Right cardiac atrium (tissue), 5 donors: ENCODE measurements at regions not wholly inside any gene's neighbourhood (a gene's known extent, or its start where the extent isn't known, plus 50 kb on each side); places are given as distances from the start of the nearest gene placed in this dataset.

Experiments used
- ATAC-seq, 2 donors: fragments of 200-7000 bp; cut with Tn5 transposase; one replicate each; pipeline versions ENCODE4 v1.8.0 to v1.9.1; 2020; ENCODE audit warnings: moderate library complexity in 2 of 2, mild to moderate bottlenecking in 1 of 2
- DNase-seq, 3 donors: peaks; one replicate each; pipeline ENCODE4 v3.0.0-alpha.2; 2020
- H3K27ac ChIP-seq: one replicate; pipeline ENCODE4 v1.5.1; 2013; ENCODE audit warnings: mild to moderate bottlenecking, low read length, control low read depth, moderate library complexity
- H3K27me3 ChIP-seq: one replicate; pipeline ENCODE4 v1.6.1; 2013; ENCODE audit not compliant: control insufficient read depth, insufficient read depth
- H3K4me1 ChIP-seq: one replicate; pipeline ENCODE4 v1.6.1; 2013; ENCODE audit warnings: low read length; ENCODE audit not compliant: control insufficient read depth, insufficient read depth
- H3K4me3 ChIP-seq: one replicate; pipeline ENCODE4 v1.5.1; 2013; ENCODE audit warnings: low read length, control low read depth
- H3K9me3 ChIP-seq: one replicate; pipeline ENCODE4 v1.6.1; 2013; ENCODE audit warnings: low read length; ENCODE audit not compliant: control insufficient read depth
- WGBS: extraction: QIAGEN DNeasy Blood & Tissue Kit; methylation state at CpG from one replicate; pipeline ENCODE4 v1.1.7; 2013; 5-methylcytosine and 5-hydroxymethylcytosine counted together
- intact Hi-C, 4 donors: fragments of 100-400 bp; cut with DNase I; formaldehyde crosslinking; loops; one replicate each; pipeline versions ENCODE4 v1.11.0 to v1.14.0; 2022 to 2023
- donor health status: healthy with polysubstance abuse.
- donor health status: DM: no; HTN: yes; CAD: no.
- donor health status: DM: no; HTN: no; CAD: no.
- donor health status: DM: no; HTN: yes; CAD: no; lungs with severe emphysema.
- donor health status: DM: yes; HTN: yes; CAD: no.

GRCh38 chr1:38114241-38115026, 67.8 kb upstream of the POU3F1 start:
- no peaks in the 10 kb centered on the region for H3K27me3 ChIP-seq
- WGBS = 59% methylated on average over 13 of the region's 13 CpGs
- ATAC-seq (peak; percentile 51 to 55), DNase-seq (peak in 1 of 3 donors; percentile 44)
- no peak overlapping the region for H3K4me3 ChIP-seq
- no peak overlapping the region for H3K27ac ChIP-seq
- no peaks in the 10 kb centered on the region for H3K9me3 ChIP-seq
- no peaks in the 10 kb centered on the region for H3K4me1 ChIP-seq
- intact Hi-C loops = no loop called here

GRCh38 chr1:38113159-38113666, 66.6 kb upstream of the POU3F1 start:
- no peak for DNase-seq
- Histone ChIP-seq H3K27me3 (no peaks in the 10 kb centered on the region), H3K4me1 (no peaks in the 10 kb centered on the region), H3K9me3 (no peaks in the 10 kb centered on the region), H3K4me3 (no peak overlapping the region), H3K27ac (no peak overlapping the region)
- ATAC-seq = no peak
- intact Hi-C loops = no loop called here
- WGBS = 89% methylated on average over 14 of the region's 14 CpGs

- DNase-seq (no peak), ATAC-seq (no peak)
- WGBS = 82% methylated on average over 8 of the region's 8 CpGs
- Histone ChIP-seq H3K4me3 (no peak overlapping the region), H3K27me3 (no peaks in the 10 kb centered on the region), H3K9me3 (no peaks in the 10 kb centered on the region), H3K27ac (no peak overlapping the region), H3K4me1 (no peaks in the 10 kb centered on the region)
- intact Hi-C loops = no loop called here
Observed at GRCh38 chr1:38111589-38111988, 65.0 kb upstream of the POU3F1 start.

GRCh38 chr1:38105267-38105666, 58.7 kb upstream of the POU3F1 start:
- Histone ChIP-seq H3K4me1 (no peaks in the 10 kb centered on the region), H3K4me3 (no peak overlapping the region), H3K27ac (no peak overlapping the region), H3K27me3 (no peaks in the 10 kb centered on the region), H3K9me3 (no peaks in the 10 kb centered on the region)
- 87% methylated on average over 5 of the region's 5 CpGs for whole genome bisulfite sequencing
- intact Hi-C loops = no loop called here
- no peak for DNase-seq
- no peak for ATAC-seq

- Histone ChIP-seq H3K9me3 (no peaks in the 10 kb centered on the region), H3K4me3 (no peak overlapping the region), H3K4me1 (no peaks in the 10 kb centered on the region), H3K27ac (no peak overlapping the region), H3K27me3 (no peaks in the 10 kb centered on the region)
- intact Hi-C loops = no loop called here
- no peak for ATAC-seq
- WGBS = 64% methylated on average over 3 of the region's 3 CpGs
- no peak for DNase-seq
Observed at GRCh38 chr1:38102636-38103035, 56.0 kb upstream of the POU3F1 start.

- H3K9me3 ChIP-seq = no peaks in the 10 kb centered on the region
- intact Hi-C loops = no loop called here
- H3K27me3 ChIP-seq = no peaks in the 10 kb centered on the region
- H3K4me3 ChIP-seq = no peak overlapping the region
- no peak for ATAC-seq
- H3K4me1 ChIP-seq = no peaks in the 10 kb centered on the region
- no peak for DNase-seq
- 76% methylated on average over 8 of the region's 8 CpGs for WGBS
- no peak overlapping the region for H3K27ac ChIP-seq
Observed at GRCh38 chr1:38101037-38101785, 54.6 kb upstream of the POU3F1 start.

GRCh38 chr1:38098101-38098847, 51.7 kb upstream of the POU3F1 start:
- no peak overlapping the region for H3K4me3 ChIP-seq
- DNase-seq (no peak), ATAC-seq (no peak)
- intact Hi-C loops = no loop called here
- no peaks in the 10 kb centered on the region for H3K4me1 ChIP-seq
- no peaks in the 10 kb centered on the region for H3K9me3 ChIP-seq
- H3K27ac ChIP-seq = no peak overlapping the region
- WGBS = 81% methylated on average over 18 of the region's 18 CpGs
- H3K27me3 ChIP-seq = no peaks in the 10 kb centered on the region

- Histone ChIP-seq H3K9me3 (no peaks in the 10 kb centered on the region), H3K27me3 (no peaks in the 10 kb centered on the region), H3K4me1 (no peaks in the 10 kb centered on the region), H3K4me3 (no peak overlapping the region), H3K27ac (no peak overlapping the region)
- no peak for ATAC-seq
- 61% methylated on average over 19 of the region's 19 CpGs for WGBS
- intact Hi-C loops = no loop called here
- no peak for DNase-seq
Observed at GRCh38 chr1:38097284-38097898, 50.8 kb upstream of the POU3F1 start.
